ENCODE measurements at regions not wholly inside any gene's neighbourhood (a gene's known extent, or its start where the extent isn't known, plus 50 kb on each side); places are given as distances from the start of the nearest gene placed in this dataset.

GRCh38 chrX:20609916-20610415, 343.3 kb upstream of the RPS6KA3 start (continued):
- no peak for TF ChIP-seq AR (CRISPR knock-in tag; IDR thresholded peaks at IDR 0.05)
- no peak for TF ChIP-seq CREM (CRISPR knock-in tag; IDR thresholded peaks at IDR 0.05)
- no peak for TF ChIP-seq ELF4 (CRISPR knock-in tag; IDR thresholded peaks at IDR 0.05; ENCODE audit: low read depth)
- no peak for TF ChIP-seq USF1 (CRISPR knock-in tag; IDR thresholded peaks at IDR 0.05)
- no peak for TF ChIP-seq ATF6 (CRISPR knock-in tag; IDR thresholded peaks at IDR 0.05)
- TF ChIP-seq SOX15 (CRISPR knock-in tag; IDR thresholded peaks at IDR 0.05) = no peak
- no peak for TF ChIP-seq TCF7 (CRISPR knock-in tag; IDR thresholded peaks at IDR 0.05; ENCODE audit: low read depth)
- TF ChIP-seq E2F4 (CRISPR knock-in tag; IDR thresholded peaks at IDR 0.05; ENCODE audit: borderline replicate concordance, low read depth) = no peak
- TF ChIP-seq MXD4 (CRISPR knock-in tag; IDR thresholded peaks at IDR 0.05; ENCODE audit: borderline replicate concordance) = no peak
- no peak for TF ChIP-seq ZNF396 (CRISPR knock-in tag; IDR thresholded peaks at IDR 0.05; ENCODE audit: borderline replicate concordance)
- TF ChIP-seq NR1H2 (CRISPR knock-in tag; IDR thresholded peaks at IDR 0.05) = no peak
- no peak for TF ChIP-seq NR3C1 (CRISPR knock-in tag; conservative IDR thresholded peaks at IDR 0.05; ENCODE audit: low read depth)
- no peak for TF ChIP-seq ZNF232 (CRISPR knock-in tag; IDR thresholded peaks at IDR 0.05)

GRCh38 chrX:20606831-20607230, 340.1 kb upstream of the RPS6KA3 start:
- H3K9me3 Mint-ChIP-seq = no peaks in the 10 kb centered on the region
- ChIA-PET CTCF (no interaction called here), POLR2A (no interaction called here)
- no peaks in the 10 kb centered on the region for H3K36me3 Mint-ChIP-seq
- H3K4me1 Mint-ChIP-seq = peaks cover 8% of the 10 kb centered on the region
- H3K27ac Mint-ChIP-seq = no peak overlapping the region
- no peak overlapping the region for H3K4me3 Mint-ChIP-seq
- DNase-seq (ENCODE audit: low spot score) (no peak), ATAC-seq (no peak)
- H3K27me3 Mint-ChIP-seq (ENCODE audit: low read depth) = no peaks in the 10 kb centered on the region
- no peak for TF ChIP-seq NR2C2 (CRISPR knock-in tag; IDR thresholded peaks at IDR 0.05)
- no peak for TF ChIP-seq GTF2I (CRISPR knock-in tag; conservative IDR thresholded peaks at IDR 0.05)
- no peak for TF ChIP-seq TCF7 (CRISPR knock-in tag; IDR thresholded peaks at IDR 0.05; ENCODE audit: low read depth)
- TF ChIP-seq CTCF (IDR thresholded peaks at IDR 0.05) = no peak
- no peak for TF ChIP-seq FOXK1 (CRISPR knock-in tag; IDR thresholded peaks at IDR 0.05)
- TF ChIP-seq ZNF671 (CRISPR knock-in tag; IDR thresholded peaks at IDR 0.05) = no peak
- no peak for TF ChIP-seq E2F1 (CRISPR knock-in tag; IDR thresholded peaks at IDR 0.05)
- TF ChIP-seq ATF1 (CRISPR knock-in tag; IDR thresholded peaks at IDR 0.05) = no peak
- TF ChIP-seq IRF1 (CRISPR knock-in tag; IDR thresholded peaks at IDR 0.05) = no peak
- TF ChIP-seq PREB (CRISPR knock-in tag; IDR thresholded peaks at IDR 0.05; ENCODE audit: borderline replicate concordance) = no peak

All from WTC11 (cell line).